GM06990 (cell line): ENCODE measurements at regions not wholly inside any gene's neighbourhood (a gene's known extent, or its start where the extent isn't known, plus 50 kb on each side); places are given as distances from the start of the nearest gene placed in this dataset.
"Not testable (repeated sequence)": the region's sequence is repeated elsewhere in the genome, so short reads cannot be mapped to it uniquely, and the experiment has no call there.

Experiments used
- DNase-seq: peaks from one replicate; pipeline ENCODE4 v3.0.0-alpha.2; 2011; ENCODE audit not compliant: insufficient read length; ENCODE audit errors: extremely low read depth
- H3K27me3 ChIP-seq: replicated peaks from 2 replicates; pipeline ENCODE4 v1.6.0; 2011; ENCODE audit warnings: low read length; ENCODE audit not compliant: control insufficient read depth, insufficient read depth
- H3K36me3 ChIP-seq: 2 replicates; pipeline ENCODE4 v1.5.1; 2011; ENCODE audit warnings: low read length; ENCODE audit not compliant: control insufficient read depth, insufficient read depth
- H3K4me3 ChIP-seq: replicated peaks from 2 replicates; pipeline ENCODE4 v1.5.1; 2011; ENCODE audit warnings: low read depth, mild to moderate bottlenecking, control low read depth, low read length
- CTCF ChIP-seq: IDR thresholded peaks from 2 replicates; pipeline ENCODE4 v1.5.1; 2011; ENCODE audit warnings: low read length, control low read depth, mild to moderate bottlenecking, inconsistent platforms; ENCODE audit not compliant: insufficient read depth, poor library complexity, severe bottlenecking

- Histone ChIP-seq H3K36me3 (no peaks in the 10 kb centered on the region), H3K4me3 (no peak overlapping the region), H3K27me3 (0 out of 2 replicates have a peak, but pooled peaks cover 2% of the 10 kb centered on the region)
- TF ChIP-seq CTCF, result no peak
- no peak for DNase-seq
These were observed 126.6 kb upstream of the PRKCQ start for GRCh38 chr10:6706725-6707124.

- TF ChIP-seq CTCF, result no peak
- Histone ChIP-seq H3K36me3 (no peaks in the 10 kb centered on the region), H3K27me3 (0 out of 2 replicates have a peak, but pooled peaks cover 2% of the 10 kb centered on the region), H3K4me3 (no peak overlapping the region)
- no peak for DNase-seq
These were observed 124.8 kb upstream of the PRKCQ start for GRCh38 chr10:6704896-6705295.

GRCh38 chr10:6702833-6703232 is 122.8 kb upstream of the PRKCQ start:
- not testable (repeated sequence) for H3K27me3 ChIP-seq, H3K4me3 ChIP-seq, H3K36me3 ChIP-seq, DNase-seq

GRCh38 chr10:6702030-6702429 is 122.0 kb upstream of the PRKCQ start:
- TF ChIP-seq CTCF, result no peak
- DNase-seq, result no peak
- H3K36me3 ChIP-seq, result no peaks in the 10 kb centered on the region
- no peak overlapping the region for H3K4me3 ChIP-seq
- H3K27me3 ChIP-seq, result no peaks in the 10 kb centered on the region

- no peak for TF ChIP-seq CTCF
- no peak for DNase-seq
- no peaks in the 10 kb centered on the region; the same call in 1 of the 2 replicates for H3K27me3 ChIP-seq
- H3K36me3 ChIP-seq, result no peaks in the 10 kb centered on the region
- H3K4me3 ChIP-seq, result no peak overlapping the region
These were observed 121.2 kb upstream of the PRKCQ start for GRCh38 chr10:6701289-6701688.

GRCh38 chr10:6700066-6700465 is 120.0 kb upstream of the PRKCQ start:
- TF ChIP-seq CTCF, result no peak
- DNase-seq, result no peak
- no peak overlapping the region for H3K4me3 ChIP-seq
- H3K36me3 ChIP-seq, result no peaks in the 10 kb centered on the region
- H3K27me3 ChIP-seq, result no peaks in the 10 kb centered on the region; the same call in 1 of the 2 replicates
